HEK293T (cell line): ENCODE measurements at regions not wholly inside any gene's neighbourhood (a gene's known extent, or its start where the extent isn't known, plus 50 kb on each side); places are given as distances from the start of the nearest gene placed in this dataset.

Experiments
- CTCF ChIA-PET: fragments of 350-600 bp; formaldehyde crosslinking; extraction: SDS; loops from one replicate; lab custom pipeline; 2021; ENCODE audit warnings: antibody characterized with exemption, inconsistent platforms; lab: Yijun Ruan, JAX
- POLR2A ChIA-PET: fragments of 350-600 bp; formaldehyde crosslinking; extraction: SDS; loops from one replicate; lab custom pipeline; 2020; ENCODE audit warnings: antibody characterized with exemption, inconsistent platforms; lab: Yijun Ruan, JAX
- DNase-seq: peaks from one replicate; pipeline ENCODE4 v3.0.0; 2012; ENCODE audit warnings: mixed read lengths; ENCODE audit errors: extremely low spot score
- ARNT ChIP-seq: fragments of 450-650 bp; IDR thresholded peaks from 2 replicates; pipeline ENCODE4 v1.6.1; 2017; ENCODE audit warnings: mild to moderate bottlenecking
- BHLHE40 ChIP-seq: fragments of 450-650 bp; IDR thresholded peaks from 2 replicates; pipeline ENCODE4 v1.6.1; 2016; ENCODE audit warnings: mild to moderate bottlenecking, moderate library complexity, borderline replicate concordance
- CTBP1 ChIP-seq: fragments of 450-650 bp; IDR thresholded peaks from 2 replicates; pipeline ENCODE4 v1.6.1; 2016; ENCODE audit warnings: borderline replicate concordance
- ELF4 ChIP-seq: fragments of 450-650 bp; IDR thresholded peaks from 2 replicates; pipeline ENCODE4 v1.6.1; 2017; ENCODE audit warnings: antibody characterized with exemption
- FOXA1 ChIP-seq: fragments of 450-650 bp; IDR thresholded peaks from 2 replicates; pipeline ENCODE4 v1.6.1; 2016; ENCODE audit warnings: mild to moderate bottlenecking
- FOXK2 ChIP-seq: fragments of 450-650 bp; IDR thresholded peaks from 2 replicates; pipeline ENCODE4 v1.6.1; 2016; ENCODE audit warnings: mild to moderate bottlenecking
- FOXM1 ChIP-seq: fragments of 450-650 bp; IDR thresholded peaks from 2 replicates; pipeline ENCODE4 v1.6.1; 2017; ENCODE audit warnings: mild to moderate bottlenecking, borderline replicate concordance
- HDGF ChIP-seq: fragments of 450-650 bp; IDR thresholded peaks from 2 replicates; pipeline ENCODE4 v1.6.1; 2017; ENCODE audit warnings: antibody characterized with exemption, borderline replicate concordance
- L3MBTL2 ChIP-seq: fragments of 450-650 bp; conservative IDR thresholded peaks from 2 replicates; pipeline ENCODE4 v1.6.1; 2016; ENCODE audit warnings: mild to moderate bottlenecking
- LEF1 ChIP-seq: fragments of 450-650 bp; IDR thresholded peaks from 2 replicates; pipeline ENCODE4 v1.6.1; 2017; ENCODE audit warnings: mild to moderate bottlenecking, borderline replicate concordance
- NFRKB ChIP-seq: fragments of 450-650 bp; IDR thresholded peaks from 2 replicates; pipeline ENCODE4 v1.6.1; 2016; ENCODE audit warnings: mild to moderate bottlenecking, moderate library complexity
- PKNOX1 ChIP-seq: fragments of 450-650 bp; IDR thresholded peaks from 2 replicates; pipeline ENCODE4 v1.6.1; 2016
- SP1 ChIP-seq: fragments of 450-650 bp; IDR thresholded peaks from 2 replicates; pipeline ENCODE4 v1.6.1; 2017
- SUZ12 ChIP-seq: fragments of 450-650 bp; IDR thresholded peaks from 2 replicates; pipeline ENCODE4 v1.6.1; 2016; ENCODE audit warnings: mild to moderate bottlenecking
- TARDBP ChIP-seq: fragments of 450-650 bp; IDR thresholded peaks from 2 replicates; pipeline ENCODE4 v1.6.1; 2016
- ZNF384 ChIP-seq: fragments of 450-650 bp; IDR thresholded peaks from 2 replicates; pipeline ENCODE4 v1.6.1; 2016

- ChIA-PET POLR2A (no interaction called here), CTCF (no interaction called here)
- DNase-seq, result no peak
- no peak for TF ChIP-seq FOXM1
- TF ChIP-seq BHLHE40, result no peak
- TF ChIP-seq ARNT, result no peak
Measured at GRCh38 chr7:114196517-114196916, 218.1 kb upstream of the FOXP2 start.

GRCh38 chr7:114190387-114190786 is 224.2 kb upstream of the FOXP2 start:
- no peak for DNase-seq
- TF ChIP-seq FOXA1, result no peak
- TF ChIP-seq L3MBTL2, result no peak
- no peak for TF ChIP-seq ZNF384
- no peak for TF ChIP-seq ARNT
- no peak for TF ChIP-seq FOXM1
- no peak for TF ChIP-seq FOXK2
- no peak for TF ChIP-seq NFRKB
- TF ChIP-seq SUZ12, result no peak
- TF ChIP-seq HDGF, result no peak
- TF ChIP-seq LEF1, result no peak
- no peak for TF ChIP-seq BHLHE40
- TF ChIP-seq CTBP1, result no peak
- no peak for TF ChIP-seq TARDBP
- ChIA-PET POLR2A (no interaction called here), CTCF (no interaction called here)

DNA sequence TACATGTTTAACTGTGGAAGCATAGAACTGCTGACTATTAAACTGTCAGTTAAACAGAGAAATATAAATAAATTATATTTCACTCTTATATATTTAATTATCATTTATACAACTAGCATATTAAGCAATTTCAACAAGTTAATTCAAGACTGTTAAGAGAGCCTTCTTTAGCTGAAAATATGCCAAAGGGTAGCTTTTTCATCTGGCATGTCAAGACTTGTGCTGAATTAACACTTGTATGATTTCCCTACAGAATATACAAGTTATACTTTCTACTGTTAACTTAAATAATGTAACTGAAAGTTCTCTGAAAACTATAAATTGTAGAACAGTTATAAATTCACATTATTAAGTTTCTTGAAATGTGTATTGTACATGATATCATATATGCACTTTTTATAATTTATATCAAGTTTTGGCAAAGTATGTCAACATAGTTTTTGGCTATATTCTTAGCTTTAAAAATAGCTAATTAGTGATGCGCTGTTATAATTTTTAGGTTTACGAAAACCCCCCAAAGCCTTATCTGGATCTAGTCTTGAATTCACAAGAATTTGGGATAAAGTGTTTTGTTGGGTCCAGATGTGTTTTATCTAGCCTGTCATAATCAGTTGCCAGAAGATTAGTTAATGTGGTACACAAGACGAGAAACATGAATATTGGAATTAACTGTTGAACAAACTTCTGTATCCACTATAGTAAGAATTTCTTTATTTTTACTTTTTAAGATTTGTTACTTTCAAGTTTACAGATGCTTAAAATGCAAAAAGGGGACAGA is 231.1 kb upstream of the FOXP2 start:
- ChIA-PET CTCF (no interaction called here), POLR2A (no interaction called here)
- no peak for TF ChIP-seq FOXA1
- DNase-seq, result no peak

DNA sequence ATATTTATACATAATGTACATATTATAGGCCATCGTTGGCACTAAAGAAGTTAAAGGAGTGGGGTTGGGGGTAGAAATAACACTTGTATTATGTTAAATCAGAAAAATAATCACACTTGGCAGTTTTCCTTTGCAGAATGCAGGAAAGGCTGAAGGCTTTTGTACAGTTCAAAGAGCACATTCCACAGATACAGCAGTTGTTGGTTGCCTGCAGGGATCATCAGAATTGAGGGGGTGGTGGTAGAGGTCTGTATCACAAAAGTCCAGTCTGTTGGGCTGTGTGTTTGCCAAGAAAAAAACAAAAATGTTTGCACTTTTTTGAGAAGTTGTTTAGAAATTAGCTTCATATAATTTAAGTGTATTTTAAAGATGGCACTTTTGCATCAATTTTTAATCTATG is 231.8 kb upstream of the FOXP2 start:
- TF ChIP-seq FOXA1 (no peak), ZNF384 (no peak), ARNT (no peak), BHLHE40 (no peak), TARDBP (no peak), FOXM1 (no peak), HDGF (no peak), FOXK2 (no peak), LEF1 (no peak), L3MBTL2 (no peak), SP1 (no peak), CTBP1 (no peak)
- CTCF ChIA-PET, result no interaction called here
- no peak for DNase-seq
- POLR2A ChIA-PET, result no interaction called here

GRCh38 chr7:114181280-114181679 is 233.3 kb upstream of the FOXP2 start:
- TF ChIP-seq PKNOX1 (peak; percentile 16; the same call in 1 of the 2 replicates), FOXK2 (no peak)
- ChIA-PET POLR2A (no interaction called here), CTCF (no interaction called here)
- no peak for DNase-seq

DNA sequence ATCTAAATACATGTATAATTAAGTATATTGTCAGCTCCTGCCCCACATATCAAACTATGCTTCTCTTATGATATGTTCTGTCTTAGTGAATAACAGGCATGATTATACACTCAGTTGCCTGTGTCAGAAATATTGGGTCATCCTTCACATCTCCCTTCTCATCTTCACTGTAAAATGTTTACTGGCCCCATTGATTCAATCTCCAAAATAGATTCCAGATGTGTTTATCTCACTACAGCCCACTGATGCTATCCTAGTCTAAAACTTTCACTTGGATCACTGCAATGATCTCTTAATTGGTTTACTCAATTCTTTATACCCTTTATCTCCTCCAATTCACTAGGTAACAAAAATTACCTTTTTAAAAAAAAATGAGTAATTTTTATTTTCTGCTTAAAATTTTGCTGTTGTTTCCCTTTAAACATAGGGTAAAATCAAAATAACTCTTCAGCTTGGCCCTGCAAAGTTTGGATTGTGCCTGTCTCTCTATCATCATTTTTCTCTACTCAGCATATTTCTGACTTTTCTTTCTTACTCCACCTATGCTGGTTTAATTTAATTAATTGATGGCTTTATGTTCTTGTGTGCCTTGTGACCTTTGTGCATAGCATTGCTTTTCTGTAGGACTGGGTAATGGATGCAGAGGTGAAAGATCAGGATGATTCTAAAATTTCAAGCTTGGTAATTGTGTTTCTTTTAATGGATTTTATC is 233.9 kb upstream of the FOXP2 start:
- TF ChIP-seq L3MBTL2, result no peak
- TF ChIP-seq ZNF384, result no peak
- no peak for TF ChIP-seq ELF4
- no peak for TF ChIP-seq FOXA1
- no peak for TF ChIP-seq BHLHE40
- TF ChIP-seq LEF1, result no peak
- no peak for TF ChIP-seq SP1
- TF ChIP-seq PKNOX1, result no peak
- no peak for TF ChIP-seq CTBP1
- TF ChIP-seq NFRKB, result no peak
- no peak for TF ChIP-seq FOXM1
- TF ChIP-seq ARNT, result no peak
- DNase-seq, result no peak
- ChIA-PET POLR2A (no interaction called here), CTCF (no interaction called here)

GRCh38 chr7:114175125-114175524 is 239.5 kb upstream of the FOXP2 start:
- POLR2A ChIA-PET, result no interaction called here
- no peak for TF ChIP-seq L3MBTL2
- TF ChIP-seq ELF4, result no peak
- TF ChIP-seq NFRKB, result no peak
- no peak for TF ChIP-seq SP1
- CTCF ChIA-PET, result no interaction called here
- DNase-seq, result no peak
